ENCODE measurements at regions not wholly inside any gene's neighbourhood (a gene's known extent, or its start where the extent isn't known, plus 50 kb on each side); places are given as distances from the start of the nearest gene placed in this dataset.

GRCh38 chr3:20305647-20306046 is 119.6 kb upstream of the SGO1 start:
- TF ChIP-seq HDGF (IDR thresholded peaks at IDR 0.05; ENCODE audit: borderline replicate concordance) (no peak), FOXM1 (IDR thresholded peaks at IDR 0.05; ENCODE audit: borderline replicate concordance) (no peak), LEF1 (IDR thresholded peaks at IDR 0.05; ENCODE audit: borderline replicate concordance) (no peak), BHLHE40 (IDR thresholded peaks at IDR 0.05; ENCODE audit: borderline replicate concordance) (no peak), ARNT (IDR thresholded peaks at IDR 0.05) (no peak)

Measured in HEK293T (cell line).